GM18868 (cell line): ENCODE measurements at regions not wholly inside any gene's neighbourhood (a gene's known extent, or its start where the extent isn't known, plus 50 kb on each side); places are given as distances from the start of the nearest gene placed in this dataset.
"Not testable (repeated sequence)": the region's sequence is repeated elsewhere in the genome, so short reads cannot be mapped to it uniquely, and the experiment has no call there.

Experiments
- ATAC-seq: cut with Tn5 transposase; IDR thresholded peaks from one replicate; pipeline ENCODE4 v1.9.1; 2021; ENCODE audit warnings: mild to moderate bottlenecking, moderate library complexity; ENCODE audit not compliant: unreplicated experiment

GRCh38 chr3:106336619-106337018 is 467.8 kb upstream of the CBLB start:
- no peak for ATAC-seq

GRCh38 chr3:106337116-106337515 is 468.3 kb upstream of the CBLB start:
- ATAC-seq, result no peak

- ATAC-seq, result no peak
These were observed 469.9 kb upstream of the CBLB start for GRCh38 chr3:106338582-106339214.

GRCh38 chr3:106339551-106339950 is 470.7 kb upstream of the CBLB start:
- no peak for ATAC-seq

DNA sequence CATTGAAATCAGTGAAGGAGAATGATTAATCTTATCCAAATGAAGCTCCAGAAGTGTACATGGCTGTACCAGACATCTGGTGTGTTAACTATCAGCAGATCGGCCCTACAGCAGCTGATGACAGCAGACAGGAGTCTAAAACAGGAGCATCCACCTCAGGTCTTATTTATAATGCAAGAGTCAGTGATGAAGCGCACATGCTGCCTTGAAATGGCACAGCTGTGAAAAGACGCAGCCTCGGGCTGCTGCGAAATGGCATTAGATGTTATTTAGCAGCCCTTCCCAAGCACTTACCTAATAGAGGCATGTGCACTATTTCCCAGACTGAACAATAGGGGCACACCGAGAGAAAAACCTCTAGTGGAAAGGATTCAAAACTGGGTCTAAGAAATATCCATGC is 472.3 kb upstream of the CBLB start:
- no peak for ATAC-seq

GRCh38 chr3:106341586-106342162 is 472.9 kb upstream of the CBLB start:
- no peak for ATAC-seq

- ATAC-seq, result no peak
These were observed 473.6 kb upstream of the CBLB start for GRCh38 chr3:106342386-106342785.

DNA sequence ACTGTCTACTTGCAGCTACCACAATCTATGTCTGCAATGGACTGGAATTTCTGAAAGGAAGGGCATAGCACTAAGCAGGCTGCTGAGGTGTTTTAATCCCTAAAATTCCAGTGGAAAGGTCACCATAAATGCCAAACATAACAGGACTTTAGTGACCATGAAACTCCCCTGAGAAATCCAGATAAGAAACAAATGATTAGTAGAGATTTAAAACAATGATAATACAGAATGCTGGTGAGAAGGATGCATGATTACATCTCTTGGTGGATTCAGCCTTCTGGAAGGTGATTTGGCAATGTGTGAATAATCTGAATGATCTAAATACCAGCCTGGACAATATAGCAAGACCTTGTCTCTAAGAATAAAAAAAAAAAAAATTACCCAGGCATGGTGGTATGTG is 475.0 kb upstream of the CBLB start:
- ATAC-seq, result no peak

DNA sequence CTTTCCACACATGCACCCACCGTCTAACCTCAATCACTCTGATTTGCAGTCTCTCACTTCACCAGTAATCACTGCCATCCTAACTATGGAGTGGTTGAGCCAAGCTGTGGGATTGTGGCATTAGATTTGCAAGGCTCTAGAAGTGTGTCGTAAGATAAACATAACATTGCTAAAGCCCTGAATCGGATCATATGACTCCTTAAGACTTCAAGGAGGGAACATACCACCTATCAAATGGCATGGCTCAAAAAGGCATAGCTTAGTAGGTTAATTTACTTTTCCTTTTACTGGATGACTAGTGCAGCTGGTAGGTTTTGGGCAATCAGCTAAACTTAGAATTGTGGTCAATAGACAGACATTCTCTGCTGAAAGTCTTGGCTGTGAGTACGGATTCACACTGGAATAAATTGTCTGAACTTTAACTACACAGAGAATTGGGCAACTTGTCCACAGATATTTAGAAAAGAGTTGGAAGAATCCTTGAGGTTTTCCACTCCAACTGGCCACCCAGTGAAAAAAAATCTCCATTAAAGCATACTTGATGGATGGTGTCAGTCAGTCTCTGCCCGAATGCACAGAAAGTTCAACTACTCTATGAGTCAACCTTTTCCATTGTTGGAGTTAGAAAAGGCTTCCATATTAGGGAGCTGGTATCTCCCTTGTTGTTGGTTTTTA is 476.7 kb upstream of the CBLB start:
- ATAC-seq, result no peak

DNA sequence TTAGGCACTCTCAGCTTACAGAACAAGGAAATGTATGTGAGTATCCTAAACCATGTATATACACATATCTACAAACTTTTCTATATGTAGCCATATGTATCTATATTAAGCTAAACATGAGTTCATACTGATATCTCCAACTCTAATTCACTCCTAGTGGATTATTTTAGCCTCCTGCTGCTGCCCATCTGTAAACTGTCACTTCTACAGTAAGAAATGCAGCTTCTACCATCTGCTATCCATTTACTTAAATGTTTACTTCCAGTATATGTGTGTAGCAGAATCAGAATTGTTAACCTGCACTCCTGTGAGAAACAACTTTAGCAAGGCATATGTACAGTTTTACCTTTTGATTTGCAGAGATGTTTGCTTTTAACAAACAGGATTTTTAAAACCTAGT is 478.5 kb upstream of the CBLB start:
- ATAC-seq, result no peak

DNA sequence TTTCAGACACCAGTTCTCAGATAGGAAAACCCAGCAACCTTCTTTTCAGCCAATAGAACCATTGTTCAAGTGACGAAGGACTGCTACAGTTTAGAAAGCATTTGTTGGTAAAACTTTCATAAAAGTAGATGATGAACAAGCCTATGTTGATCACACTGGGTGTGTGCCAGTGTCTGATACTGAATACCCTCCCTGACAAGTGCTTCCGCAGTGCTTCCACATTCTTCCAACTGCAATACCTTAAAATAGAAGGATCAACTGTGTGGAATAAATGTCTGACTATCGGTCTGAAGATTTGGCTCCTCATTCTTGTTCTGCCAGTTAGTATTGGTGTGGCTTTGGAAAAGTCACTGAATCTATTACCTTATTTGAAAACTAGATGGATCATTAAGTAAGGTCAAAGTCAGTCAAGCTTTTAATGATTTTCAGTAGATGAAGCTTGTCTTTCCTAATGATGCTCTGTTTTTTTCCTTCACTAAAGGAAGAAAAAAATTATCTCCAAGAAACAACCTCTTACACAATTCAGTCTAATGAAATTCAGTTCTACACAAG is 479.4 kb upstream of the CBLB start:
- ATAC-seq, result no peak

DNA sequence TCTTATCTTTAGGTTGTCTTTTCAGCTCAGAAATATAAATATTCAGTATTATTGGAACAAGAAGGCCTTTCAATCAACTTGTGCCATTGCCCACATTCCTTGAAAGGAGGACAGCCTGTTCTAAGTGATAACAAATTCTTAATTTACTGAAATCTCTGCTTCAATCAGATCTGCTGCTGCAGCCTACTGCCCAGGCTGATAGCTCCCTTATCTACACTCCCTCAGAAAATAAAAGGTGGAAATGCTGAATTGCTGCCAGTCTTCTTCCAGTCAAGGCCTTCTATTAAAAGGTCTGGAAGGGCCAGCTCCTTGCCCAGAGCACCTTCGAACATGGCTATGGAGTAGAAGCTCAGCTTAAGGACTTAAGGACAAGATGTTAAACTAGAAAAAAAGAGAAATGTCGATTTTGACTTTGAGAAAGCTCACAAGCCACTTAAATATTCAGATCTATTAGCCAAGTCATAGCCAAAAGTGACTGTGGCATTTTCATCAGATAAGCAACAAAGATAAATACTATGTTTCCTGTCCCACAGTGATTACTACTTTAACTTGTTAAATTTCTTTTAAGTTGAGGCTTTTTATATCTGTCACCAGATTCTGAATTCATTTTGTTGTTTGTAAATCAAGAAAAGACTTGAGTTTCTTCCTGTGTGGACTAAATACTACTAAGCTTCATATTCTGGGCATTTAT is 480.5 kb upstream of the CBLB start:
- no peak for ATAC-seq

DNA sequence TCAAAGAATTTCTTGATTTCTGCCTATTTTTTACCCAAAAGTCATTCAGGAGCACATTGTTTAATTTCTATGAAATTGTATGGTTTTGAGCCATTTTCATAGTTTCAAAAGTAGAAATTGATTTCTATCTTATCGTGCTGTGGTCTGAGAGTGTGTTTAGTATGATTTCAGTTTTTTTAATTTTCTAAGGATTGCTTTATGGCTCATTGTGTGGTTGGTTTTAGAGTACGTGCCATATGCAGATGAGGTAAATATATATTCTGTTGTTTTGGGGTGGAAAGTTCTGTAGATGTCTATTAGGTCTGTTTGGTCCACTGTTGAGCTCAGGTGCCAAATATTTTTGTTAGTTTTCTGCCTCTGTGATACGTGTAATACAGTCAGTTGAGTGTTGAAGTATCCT is 487.1 kb upstream of the CBLB start:
- no peak for ATAC-seq

DNA sequence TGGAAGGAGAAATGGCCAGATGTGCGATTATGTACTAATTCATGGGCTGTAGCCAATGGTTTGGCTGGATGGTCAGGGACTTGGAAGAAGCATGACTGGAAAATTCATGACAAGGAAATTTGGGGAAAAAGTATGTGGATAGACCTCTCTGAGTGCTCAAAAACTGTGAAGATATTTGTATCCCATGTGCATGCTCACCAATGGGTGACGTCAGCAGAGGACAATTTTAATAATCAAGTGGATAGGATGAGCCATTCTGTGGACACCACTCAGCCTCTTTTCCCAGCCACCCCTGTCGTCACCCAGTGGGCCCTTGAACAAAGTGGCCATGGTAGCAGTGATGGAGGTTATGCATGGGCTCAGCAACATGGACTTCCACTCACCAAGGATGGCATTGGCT is 490.9 kb upstream of the CBLB start:
- no peak for ATAC-seq

GRCh38 chr3:106360901-106361300 is 492.1 kb upstream of the CBLB start:
- not testable (repeated sequence) for ATAC-seq

- ATAC-seq, result no peak
These were observed 495.7 kb upstream of the CBLB start for GRCh38 chr3:106364477-106364876.

GRCh38 chr3:106365061-106365691 is 496.4 kb upstream of the CBLB start:
- no peak for ATAC-seq

DNA sequence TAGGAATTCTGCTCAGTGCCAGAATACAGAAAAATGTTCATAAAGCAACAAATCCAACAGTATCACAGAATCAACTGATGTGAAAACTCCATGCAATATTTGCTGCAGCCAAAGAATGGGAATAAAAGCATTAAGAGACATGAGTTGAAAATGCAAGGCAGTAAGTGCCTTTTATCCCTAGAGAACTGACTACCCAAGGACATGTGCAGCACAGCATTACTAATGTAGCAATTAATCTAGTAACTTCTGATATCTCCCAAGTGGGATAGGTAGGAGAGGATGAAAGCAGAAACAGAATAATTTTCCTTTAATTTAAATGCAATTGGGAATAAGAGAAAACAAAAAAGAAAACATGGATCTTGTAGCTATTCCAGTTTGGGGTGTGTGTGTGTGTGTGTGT is 497.5 kb upstream of the CBLB start:
- no peak for ATAC-seq

DNA sequence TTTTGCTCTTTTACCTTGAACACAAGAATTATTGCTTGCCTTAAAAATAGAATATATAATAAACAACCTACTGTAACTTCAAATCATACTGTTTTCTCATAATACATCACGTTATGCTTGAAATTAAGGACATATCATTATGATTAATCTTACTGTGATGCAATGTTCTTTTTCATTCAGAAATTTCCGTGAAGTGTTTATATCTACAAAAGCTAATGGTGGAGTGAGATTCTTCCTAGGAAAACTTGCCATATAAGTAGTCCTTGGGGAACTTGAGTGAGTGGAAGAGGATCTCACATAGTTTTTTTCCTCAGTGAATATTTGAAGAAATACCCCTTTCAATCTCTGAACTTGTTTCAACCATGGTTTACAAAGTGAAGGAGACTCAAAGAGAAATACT is 498.7 kb upstream of the CBLB start:
- ATAC-seq, result no peak

GRCh38 chr3:106371221-106371970 is 502.6 kb upstream of the CBLB start:
- ATAC-seq, result no peak
